HUES48 (cell line): ENCODE measurements at regions not wholly inside any gene's neighbourhood (a gene's known extent, or its start where the extent isn't known, plus 50 kb on each side); places are given as distances from the start of the nearest gene placed in this dataset.

Source experiments
- H3K27ac ChIP-seq: one replicate; pipeline ENCODE4 v1.7.0; 2013; ENCODE audit warnings: low read depth, low read length, inconsistent platforms
- H3K27me3 ChIP-seq: 2 replicates; pipeline ENCODE4 v1.6.1; 2013; ENCODE audit warnings: mild to moderate bottlenecking, low read length; ENCODE audit not compliant: control insufficient read depth, insufficient read depth
- H3K36me3 ChIP-seq: 2 replicates; pipeline ENCODE4 v1.6.1; 2013; ENCODE audit warnings: low read length; ENCODE audit not compliant: control insufficient read depth, insufficient read depth
- H3K4me1 ChIP-seq: 2 replicates; pipeline ENCODE4 v1.6.1; 2013; ENCODE audit warnings: mild to moderate bottlenecking, low read length; ENCODE audit not compliant: control insufficient read depth, insufficient read depth
- H3K4me3 ChIP-seq: 2 replicates; pipeline ENCODE4 v1.5.1; 2013; ENCODE audit warnings: mild to moderate bottlenecking, low read depth, low read length
- H3K9ac ChIP-seq: 2 replicates; pipeline ENCODE4 v1.6.1; 2013; ENCODE audit warnings: mild to moderate bottlenecking, low read depth, low read length, moderate library complexity
- H3K9me3 ChIP-seq: 2 replicates; pipeline ENCODE4 v1.6.1; 2013; ENCODE audit warnings: low read length; ENCODE audit not compliant: control insufficient read depth, insufficient read depth

DNA sequence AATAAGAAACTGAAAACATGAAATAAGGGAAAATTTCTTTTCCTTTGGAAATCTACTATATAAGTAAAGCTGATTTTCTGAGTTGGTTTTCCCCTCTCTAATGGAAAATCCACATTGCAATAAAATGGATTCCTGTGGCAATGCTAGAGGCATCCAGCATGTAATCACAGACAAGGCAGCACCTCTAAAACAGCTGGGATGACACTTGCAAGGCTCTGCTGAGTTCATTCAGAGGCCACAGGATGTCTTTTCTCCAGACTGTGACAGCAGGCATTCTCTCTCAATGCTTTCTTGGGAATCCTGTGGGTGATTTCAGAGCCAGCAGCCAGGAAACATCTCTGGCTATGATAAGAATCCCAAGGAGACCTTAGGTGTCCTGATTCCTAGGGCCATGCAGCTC, 201.3 kb upstream of the BLID start:
- no peak overlapping the region for H3K9ac ChIP-seq
- peaks cover 12% of the 10 kb centered on the region for H3K4me1 ChIP-seq
- no peak overlapping the region for H3K27ac ChIP-seq
- H3K27me3 ChIP-seq, result no peaks in the 10 kb centered on the region
- no peaks in the 10 kb centered on the region for H3K9me3 ChIP-seq
- no peaks in the 10 kb centered on the region for H3K36me3 ChIP-seq
- no peak overlapping the region for H3K4me3 ChIP-seq

DNA sequence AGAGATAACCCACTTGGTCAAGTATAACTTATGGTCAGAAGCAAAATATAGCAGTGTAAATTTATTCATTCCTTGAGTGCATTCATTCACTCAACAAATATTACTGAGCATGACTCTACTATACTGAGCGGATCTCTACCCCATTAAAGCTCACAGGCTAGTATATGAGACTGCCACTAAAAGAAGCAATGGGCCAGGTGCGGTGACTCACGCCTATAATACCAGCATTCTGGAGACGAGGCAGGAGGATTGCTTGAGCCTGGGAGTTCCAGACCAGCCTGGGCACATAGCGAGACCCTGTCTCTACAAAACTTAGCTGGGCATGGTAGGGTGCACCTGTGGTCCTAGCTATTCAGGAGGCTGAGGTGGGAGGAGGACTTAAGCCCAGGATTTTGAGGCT, 197.6 kb upstream of the BLID start:
- H3K4me3 ChIP-seq, result no peak overlapping the region
- peaks cover 10% of the 10 kb centered on the region for H3K4me1 ChIP-seq
- no peaks in the 10 kb centered on the region for H3K9me3 ChIP-seq
- no peaks in the 10 kb centered on the region for H3K36me3 ChIP-seq
- H3K9ac ChIP-seq, result no peak overlapping the region
- H3K27ac ChIP-seq, result no peak overlapping the region
- no peaks in the 10 kb centered on the region for H3K27me3 ChIP-seq

DNA sequence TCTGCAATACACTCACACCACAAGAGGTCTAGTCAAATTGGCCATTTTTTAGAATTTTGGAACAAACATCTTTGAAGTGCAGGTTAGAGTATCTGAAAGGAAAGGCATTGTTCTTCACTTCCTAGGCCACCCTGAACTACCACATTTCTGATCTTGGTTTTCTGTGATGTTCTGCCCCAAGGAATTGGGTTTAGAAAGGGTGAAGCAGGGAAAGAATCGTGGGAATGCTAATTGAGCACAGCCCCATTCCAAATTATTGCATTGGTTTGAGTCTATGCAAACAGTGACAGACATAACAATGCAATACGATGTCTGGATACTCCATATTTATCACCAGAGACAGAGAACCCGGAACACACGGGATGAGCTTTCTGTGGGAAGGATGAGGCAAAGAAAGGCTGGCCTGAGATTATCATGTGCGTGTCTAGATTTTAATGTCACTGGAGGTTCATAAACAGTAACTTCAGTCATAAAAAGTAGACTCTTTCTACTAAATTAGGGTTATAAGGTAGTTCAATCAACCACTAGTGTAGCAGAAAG, 195.3 kb upstream of the BLID start:
- Histone ChIP-seq H3K4me3 (no peak overlapping the region), H3K27ac (no peak overlapping the region), H3K27me3 (no peaks in the 10 kb centered on the region), H3K9me3 (no peaks in the 10 kb centered on the region), H3K9ac (no peak overlapping the region), H3K36me3 (no peaks in the 10 kb centered on the region), H3K4me1 (peaks cover 31% of the 10 kb centered on the region)

DNA sequence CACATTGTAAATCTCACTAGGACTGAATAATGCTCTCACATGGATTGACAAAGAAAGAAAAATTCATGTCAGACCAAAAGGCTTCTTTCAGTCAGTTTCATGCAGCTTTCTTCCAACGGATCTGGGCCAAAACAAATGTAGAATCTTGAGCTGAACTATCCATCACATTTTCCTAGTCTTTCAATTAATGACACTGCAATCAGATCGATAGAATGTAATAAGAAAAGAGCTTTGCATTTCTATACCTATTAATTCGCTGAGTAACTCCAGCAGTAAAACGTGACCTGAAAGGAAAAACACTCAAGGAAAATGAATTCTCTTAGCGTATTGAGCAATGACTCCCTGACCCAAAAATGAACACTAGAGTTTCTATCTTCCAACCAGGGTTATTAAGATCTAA, 194.8 kb upstream of the BLID start:
- Histone ChIP-seq H3K27me3 (no peaks in the 10 kb centered on the region), H3K36me3 (no peaks in the 10 kb centered on the region), H3K4me3 (no peak overlapping the region), H3K4me1 (peaks cover 36% of the 10 kb centered on the region), H3K9me3 (no peaks in the 10 kb centered on the region), H3K27ac (no peak overlapping the region), H3K9ac (no peak overlapping the region)

DNA sequence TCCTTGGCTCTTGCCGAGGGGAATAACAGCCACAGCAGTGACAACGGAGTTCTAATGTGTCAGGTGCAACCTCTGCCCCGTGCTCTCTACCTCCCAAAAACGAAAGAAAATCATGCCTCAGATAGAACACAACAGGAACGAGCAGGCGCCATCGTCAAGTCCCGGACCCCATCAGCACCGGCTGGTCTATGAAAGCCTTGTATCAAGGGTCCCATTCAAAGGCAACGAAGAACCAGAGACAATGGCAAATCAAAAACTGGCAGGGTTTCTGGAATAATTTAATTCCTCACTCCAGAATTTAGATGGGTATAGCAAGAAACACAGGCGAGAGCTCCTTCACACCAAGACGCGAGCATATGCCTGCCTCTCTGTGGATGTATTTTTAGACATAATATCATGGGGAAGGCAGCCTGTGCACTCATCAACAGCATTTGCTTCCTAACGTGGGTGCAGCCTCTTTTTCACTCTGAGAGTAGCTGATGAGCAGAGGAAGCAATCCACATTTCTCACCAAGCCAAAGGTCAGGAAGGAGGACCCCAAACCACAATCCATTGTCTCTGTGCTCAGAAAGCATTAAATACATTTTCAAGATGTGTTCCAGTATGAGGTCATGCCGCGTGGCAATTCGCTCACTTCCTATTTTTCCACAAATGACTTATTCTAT, 193.4 kb upstream of the BLID start:
- Histone ChIP-seq H3K4me3 (no peak overlapping the region), H3K4me1 (peaks cover 46% of the 10 kb centered on the region), H3K9me3 (no peaks in the 10 kb centered on the region), H3K27me3 (no peaks in the 10 kb centered on the region), H3K36me3 (no peaks in the 10 kb centered on the region), H3K27ac (no peak overlapping the region), H3K9ac (no peak overlapping the region)

DNA sequence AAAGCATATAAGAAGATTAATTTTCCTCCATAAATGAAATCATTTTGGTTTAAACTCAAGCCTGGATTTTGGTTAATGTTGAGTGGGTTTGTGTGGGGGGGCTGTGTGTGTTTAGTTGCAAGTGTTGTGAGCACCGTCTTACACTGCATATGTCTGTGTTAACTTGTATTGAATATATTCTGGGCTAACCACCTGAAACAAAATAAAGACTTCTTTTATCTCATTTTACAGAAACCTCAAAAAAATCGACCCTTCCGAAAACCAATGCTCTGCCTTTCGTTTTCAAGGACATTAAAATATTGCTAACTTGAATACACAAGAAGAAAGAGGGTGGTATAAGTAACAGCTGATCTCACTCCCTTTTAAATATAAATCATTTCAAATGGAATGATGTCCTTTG, 192.2 kb upstream of the BLID start:
- H3K27me3 ChIP-seq, result no peaks in the 10 kb centered on the region
- H3K36me3 ChIP-seq, result no peaks in the 10 kb centered on the region
- H3K27ac ChIP-seq, result no peak overlapping the region
- no peak overlapping the region for H3K9ac ChIP-seq
- peaks cover 51% of the 10 kb centered on the region for H3K4me1 ChIP-seq
- H3K4me3 ChIP-seq, result no peak overlapping the region
- H3K9me3 ChIP-seq, result no peaks in the 10 kb centered on the region

DNA sequence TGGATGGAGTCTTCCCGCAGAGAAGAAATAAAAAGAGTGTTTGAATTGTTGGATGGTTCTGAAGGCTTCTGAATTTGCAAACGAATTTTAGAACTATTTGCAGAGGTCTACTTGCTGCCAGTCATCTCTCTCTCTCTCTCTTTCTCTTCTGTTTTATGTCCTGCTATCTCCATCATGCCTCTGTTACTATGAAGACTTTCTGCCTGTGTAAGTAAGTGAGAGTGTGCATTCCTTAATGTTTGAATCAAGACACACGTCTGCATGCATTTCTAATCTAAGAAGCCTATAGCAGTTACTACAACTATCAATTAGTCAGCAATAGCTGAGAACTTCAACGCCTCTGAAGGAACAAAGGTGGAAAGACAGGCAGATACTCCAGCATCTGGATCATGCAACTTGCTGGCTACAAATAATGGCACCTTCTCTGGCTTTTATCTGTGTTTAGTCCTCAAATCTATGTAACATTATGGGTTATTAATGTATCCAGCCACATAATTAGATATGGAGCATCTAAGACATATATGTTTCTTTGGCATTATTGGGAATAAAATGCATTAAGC, 191.5 kb upstream of the BLID start:
- H3K27me3 ChIP-seq, result no peaks in the 10 kb centered on the region
- peaks cover 51% of the 10 kb centered on the region for H3K4me1 ChIP-seq
- H3K36me3 ChIP-seq, result no peaks in the 10 kb centered on the region
- no peaks in the 10 kb centered on the region for H3K9me3 ChIP-seq
- no peak overlapping the region for H3K4me3 ChIP-seq
- H3K9ac ChIP-seq, result no peak overlapping the region
- no peak overlapping the region for H3K27ac ChIP-seq

DNA sequence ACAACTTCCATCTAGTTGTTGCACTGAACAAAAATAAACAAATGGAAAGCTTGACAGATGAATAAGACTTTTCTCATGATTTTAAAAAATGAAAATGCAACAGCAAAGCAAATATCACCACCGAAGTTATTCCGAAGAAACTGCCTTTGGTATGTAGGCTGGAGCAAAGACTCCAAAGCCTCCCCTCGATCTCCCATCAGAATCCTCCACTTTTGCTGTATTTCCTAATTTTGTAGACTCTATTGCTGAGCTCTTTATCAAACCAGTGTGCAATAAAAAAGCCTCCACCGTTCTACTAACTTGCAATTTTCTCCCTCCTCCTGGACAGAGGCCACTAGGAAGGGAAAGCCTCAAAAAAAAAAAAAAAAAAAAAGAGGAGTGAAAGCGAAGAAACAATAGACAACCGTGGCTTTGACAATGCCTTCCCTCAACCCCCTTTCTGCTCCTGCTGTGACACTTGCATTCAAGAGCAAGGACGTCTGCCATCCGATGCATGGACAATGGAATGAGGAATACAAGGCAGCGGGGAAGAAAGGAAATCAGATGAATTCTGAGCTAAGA, 190.9 kb upstream of the BLID start:
- no peaks in the 10 kb centered on the region for H3K27me3 ChIP-seq
- H3K9ac ChIP-seq, result no peak overlapping the region
- H3K27ac ChIP-seq, result no peak overlapping the region
- peaks cover 51% of the 10 kb centered on the region for H3K4me1 ChIP-seq
- no peaks in the 10 kb centered on the region for H3K36me3 ChIP-seq
- H3K9me3 ChIP-seq, result no peaks in the 10 kb centered on the region
- H3K4me3 ChIP-seq, result no peak overlapping the region

DNA sequence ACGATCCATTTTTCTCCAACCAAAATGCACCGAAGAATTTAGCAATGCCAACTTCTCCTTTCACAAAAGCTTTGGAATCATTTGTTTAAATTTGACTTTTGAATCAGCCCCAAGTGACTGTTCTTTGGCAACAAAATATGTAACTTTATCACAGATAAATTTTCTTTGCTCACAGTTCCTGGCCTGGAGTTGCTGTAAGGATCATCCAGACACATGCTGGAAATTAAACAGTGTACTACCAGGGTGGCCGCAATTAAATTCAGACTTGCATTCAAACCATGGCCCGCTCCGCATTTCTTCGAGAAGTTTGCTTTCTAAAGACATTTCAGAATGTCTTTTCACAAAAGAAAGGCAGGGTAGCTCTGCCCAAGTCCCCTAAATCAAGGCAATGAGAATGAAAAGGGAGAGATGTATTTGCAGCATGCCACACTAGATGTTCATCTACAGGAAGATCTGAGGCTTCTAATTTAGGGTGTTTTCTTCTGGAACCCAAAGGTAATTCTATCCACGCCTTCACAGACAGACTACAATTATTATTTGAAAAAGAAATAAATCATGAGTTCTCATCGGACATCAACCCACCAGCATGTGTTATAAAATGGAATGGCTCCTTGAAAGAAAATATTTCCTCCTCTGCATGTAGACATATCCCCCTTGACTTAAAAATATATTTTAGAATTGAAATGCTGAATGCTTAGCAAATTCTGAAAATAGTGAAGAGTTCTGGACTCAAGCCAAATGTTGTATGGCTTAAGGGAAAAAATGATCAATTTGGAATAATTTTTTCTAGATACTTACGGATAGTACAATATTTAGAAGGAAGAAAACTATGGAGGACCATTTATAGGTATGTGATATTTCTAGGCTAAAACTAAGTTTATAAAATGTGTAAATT, 189.7 kb upstream of the BLID start:
- H3K4me1 ChIP-seq, result peaks cover 51% of the 10 kb centered on the region
- H3K27me3 ChIP-seq, result no peaks in the 10 kb centered on the region
- H3K9me3 ChIP-seq, result no peaks in the 10 kb centered on the region
- no peak overlapping the region for H3K9ac ChIP-seq
- no peaks in the 10 kb centered on the region for H3K36me3 ChIP-seq
- H3K27ac ChIP-seq, result no peak overlapping the region
- H3K4me3 ChIP-seq, result no peak overlapping the region

DNA sequence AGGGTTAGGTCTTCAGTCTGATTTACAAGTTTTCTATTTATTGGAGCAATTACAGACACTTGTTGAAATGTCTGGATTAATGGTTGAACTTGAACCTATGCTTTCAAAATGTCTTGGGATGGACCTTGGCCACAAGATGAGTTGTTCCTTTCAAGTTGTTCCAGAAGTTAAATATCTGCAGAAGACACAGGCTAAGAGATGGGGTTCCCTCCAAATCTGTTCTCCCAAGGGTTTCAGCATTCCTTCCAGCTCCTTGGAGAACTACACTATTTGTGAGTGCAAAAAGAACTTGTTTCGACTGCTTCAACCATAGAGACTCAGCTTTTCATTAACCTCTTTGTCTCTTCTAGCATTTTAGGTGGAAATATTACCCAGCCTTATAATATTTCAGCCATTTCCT, 189.0 kb upstream of the BLID start:
- Histone ChIP-seq H3K9ac (no peak overlapping the region), H3K4me3 (no peak overlapping the region), H3K27me3 (no peaks in the 10 kb centered on the region), H3K36me3 (no peaks in the 10 kb centered on the region), H3K4me1 (peaks cover 51% of the 10 kb centered on the region), H3K9me3 (peaks cover under 1% of the 10 kb centered on the region; the same call in 1 of the 2 replicates), H3K27ac (no peak overlapping the region)

DNA sequence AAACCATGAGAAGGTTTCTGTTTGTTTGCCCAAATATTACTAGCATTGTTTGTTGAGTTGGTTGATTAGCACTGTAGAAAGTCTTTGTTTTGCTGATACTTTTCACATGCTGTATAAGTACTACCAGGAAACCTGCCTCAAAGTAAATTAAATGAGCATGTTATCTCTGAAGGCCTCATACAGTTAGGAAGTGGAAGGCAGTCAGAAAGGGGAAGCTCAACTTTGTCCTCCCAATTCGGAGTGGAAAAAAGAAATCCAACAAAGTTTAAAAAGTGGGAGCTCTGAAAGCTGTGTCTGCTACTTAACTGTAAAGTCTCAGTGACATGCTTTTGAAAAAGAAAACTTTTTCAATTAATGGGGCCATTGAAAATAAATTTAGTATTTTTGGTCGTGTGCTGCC, 188.3 kb upstream of the BLID start:
- Histone ChIP-seq H3K27ac (no peak overlapping the region), H3K9me3 (peaks cover 6% of the 10 kb centered on the region), H3K27me3 (no peaks in the 10 kb centered on the region), H3K9ac (no peak overlapping the region), H3K4me3 (no peak overlapping the region), H3K36me3 (no peaks in the 10 kb centered on the region), H3K4me1 (peaks cover 48% of the 10 kb centered on the region)
